ENCODE measurements at regions not wholly inside any gene's neighbourhood (a gene's known extent, or its start where the extent isn't known, plus 50 kb on each side); places are given as distances from the start of the nearest gene placed in this dataset.

GRCh38 chr6:22512686-22513427 lies 56.5 kb upstream of the HDGFL1 start:
- no peak overlapping the region for H2AFZ ChIP-seq (ENCODE audit: low read length)

More at GRCh38 chr6:22512686-22513427, 56.5 kb upstream of the HDGFL1 start:
- no peak overlapping the region for H3K23ac ChIP-seq (ENCODE audit: insufficient read length, low read depth, low read length)
- H2BK5ac ChIP-seq (ENCODE audit: insufficient read length, low read length), result no peak overlapping the region
- no peak overlapping the region for H2AK5ac ChIP-seq (ENCODE audit: insufficient read length, low read length)
- Mint-ChIP-seq H3K27me3 (ENCODE audit: low read depth) (no peaks in the 10 kb centered on the region), H3K9me3 (no peaks in the 10 kb centered on the region), H3K27ac (no peak overlapping the region), H3K4me3 (no peak overlapping the region), H3K36me3 (ENCODE audit: insufficient read depth in 1 of 3, low read depth in 3 of 3) (no peaks in the 10 kb centered on the region), H3K4me1 (no peaks in the 10 kb centered on the region)
- H3K18ac ChIP-seq (ENCODE audit: insufficient read length, low read depth, low read length), result no peak overlapping the region
- no peak overlapping the region for H3K14ac ChIP-seq (ENCODE audit: insufficient read depth, low read length)
- H4K5ac ChIP-seq (ENCODE audit: insufficient read length, low read depth, low read length), result no peak overlapping the region
- H3K27me3 ChIP-seq (ENCODE audit: insufficient read depth, low read length), result no peaks in the 10 kb centered on the region
- no peak overlapping the region for H3K56ac ChIP-seq (ENCODE audit: insufficient read length, low read depth, low read length)
- no peak overlapping the region for H2BK12ac ChIP-seq (ENCODE audit: insufficient read length, low read depth, low read length)
- H3K4me1 ChIP-seq (ENCODE audit: insufficient read depth, low read length), result no peaks in the 10 kb centered on the region
- TF ChIP-seq CTCF (conservative IDR thresholded peaks at IDR 0.05), result no peak
- no peaks in the 10 kb centered on the region for H3K79me2 ChIP-seq (ENCODE audit: insufficient read depth, low read length)
- no peak overlapping the region for H3K9ac ChIP-seq (ENCODE audit: extremely low read depth, insufficient read length, low read length)
- H2BK120ac ChIP-seq (ENCODE audit: low read depth, low read length, poor library complexity, severe bottlenecking), result no peak overlapping the region
- WGBS (ENCODE audit: extremely low coverage, insufficient read length, low lambda C conversion rate), result no CpG with 5 or more reads among the region's 9 CpGs
- no peak overlapping the region for H3K27ac ChIP-seq (ENCODE audit: insufficient read length, low read depth, low read length)
- H3K23me2 ChIP-seq (ENCODE audit: insufficient read length, low read depth, low read length, poor library complexity, severe bottlenecking), result no peaks in the 10 kb centered on the region
- no peak for DNase-seq
- H3K9me3 ChIP-seq (ENCODE audit: control insufficient read depth, low read depth, low read length), result no peaks in the 10 kb centered on the region
- no peak overlapping the region for H2BK20ac ChIP-seq (ENCODE audit: low read depth, low read length, poor library complexity, severe bottlenecking)
- H3T11ph ChIP-seq (ENCODE audit: low read length), result no peak overlapping the region
- H3K4me2 ChIP-seq (ENCODE audit: insufficient read depth, insufficient read length, low read length), result no peak overlapping the region
- H3K79me1 ChIP-seq (ENCODE audit: insufficient read depth, low read depth, low read length, poor library complexity, severe bottlenecking), result no peaks in the 10 kb centered on the region
- no peak overlapping the region for H3K4ac ChIP-seq (ENCODE audit: low read depth, low read length)
- H4K8ac ChIP-seq (replicated peaks; ENCODE audit: insufficient read length, low read depth, low read length), result no peak overlapping the region
- no peak overlapping the region for H4K91ac ChIP-seq (ENCODE audit: insufficient read length, low read depth, low read length)
- H4K20me1 ChIP-seq (ENCODE audit: control insufficient read depth, insufficient read depth, insufficient read length), result no peaks in the 10 kb centered on the region
- H2BK15ac ChIP-seq (ENCODE audit: low read depth, low read length), result no peak overlapping the region
